GM23338 (cell line): ENCODE measurements at regions not wholly inside any gene's neighbourhood (a gene's known extent, or its start where the extent isn't known, plus 50 kb on each side); places are given as distances from the start of the nearest gene placed in this dataset.

ENCODE experiments used
- ATAC-seq: fragments of 200-7000 bp; cut with Tn5 transposase; 3 replicates; pipeline ENCODE4 v1.9.1; 2020
- DNase-seq: peaks from one replicate; pipeline ENCODE4 v3.0.0-alpha.2; 2015; ENCODE audit warnings: low spot score
- H2AFZ ChIP-seq: fragments of 200-600 bp; sonication (generic); 2 replicates; pipeline ENCODE4 v1.8.0; 2016; ENCODE audit warnings: antibody characterized with exemption, mild to moderate bottlenecking, moderate library complexity
- H3F3A ChIP-seq: fragments of 200-600 bp; sonication (generic); replicated peaks from 2 replicates; pipeline ENCODE4 v1.8.0; 2017; ENCODE audit warnings: antibody characterized with exemption, mixed run types, low read depth
- H3K27ac ChIP-seq: fragments of 200-600 bp; sonication (generic); 2 replicates; pipeline ENCODE4 v1.6.1; 2016; ENCODE audit warnings: low read depth
- H3K27me3 ChIP-seq: fragments of 200-600 bp; sonication (generic); 2 replicates; pipeline ENCODE4 v1.8.0; 2016; ENCODE audit warnings: mild to moderate bottlenecking, mixed run types, moderate library complexity; ENCODE audit not compliant: insufficient read depth
- H3K36me3 ChIP-seq: fragments of 200-600 bp; sonication (generic); 2 replicates; pipeline ENCODE4 v1.8.0; 2016; ENCODE audit warnings: mild to moderate bottlenecking; ENCODE audit not compliant: insufficient read depth
- H3K4me1 ChIP-seq: fragments of 200-600 bp; sonication (generic); 2 replicates; pipeline ENCODE4 v1.8.0; 2016; ENCODE audit warnings: mild to moderate bottlenecking, moderate library complexity; ENCODE audit not compliant: insufficient read depth
- H3K4me2 ChIP-seq: fragments of 200-600 bp; sonication (generic); 2 replicates; pipeline ENCODE4 v1.7.1; 2017; ENCODE audit warnings: mixed run types
- H3K4me3 ChIP-seq: fragments of 200-600 bp; sonication (generic); 2 replicates; pipeline ENCODE4 v1.6.1; 2016; ENCODE audit warnings: mixed run types
- H3K79me2 ChIP-seq: fragments of 200-600 bp; sonication (generic); replicated peaks from 2 replicates; pipeline ENCODE4 v1.8.0; 2017; ENCODE audit warnings: mild to moderate bottlenecking; ENCODE audit not compliant: insufficient read depth
- H3K9me2 ChIP-seq: fragments of 200-600 bp; sonication (generic); 2 replicates; pipeline ENCODE4 v1.8.0; 2017; ENCODE audit not compliant: insufficient read depth
- H4K20me1 ChIP-seq: fragments of 200-600 bp; sonication (generic); replicated peaks from 2 replicates; pipeline ENCODE4 v1.8.0; 2017; ENCODE audit warnings: mild to moderate bottlenecking; ENCODE audit not compliant: insufficient read depth
- H3K27ac Mint-ChIP-seq: 2 replicates; pipeline ENCODE4 v1.8.0; 2020; ENCODE audit warnings: inconsistent platforms, mild to moderate bottlenecking, moderate library complexity, mixed read lengths
- H3K27me3 Mint-ChIP-seq: 3 replicates; pipeline ENCODE4 v1.8.0; 2022; ENCODE audit warnings: low read depth, mild to moderate bottlenecking, moderate library complexity, mixed read lengths, inconsistent platforms; ENCODE audit not compliant: insufficient read depth, poor library complexity
- H3K36me3 Mint-ChIP-seq: 3 replicates; pipeline ENCODE4 v1.8.0; 2021; ENCODE audit warnings: low read depth, mild to moderate bottlenecking, inconsistent platforms, moderate library complexity, mixed read lengths
- H3K4me1 Mint-ChIP-seq: 3 replicates; pipeline ENCODE4 v1.8.0; 2020; ENCODE audit warnings: mild to moderate bottlenecking, inconsistent platforms, mixed read lengths
- H3K4me3 Mint-ChIP-seq: 3 replicates; pipeline ENCODE4 v1.8.0; 2021; ENCODE audit warnings: moderate library complexity, mild to moderate bottlenecking, inconsistent platforms, mixed read lengths
- H3K9me3 Mint-ChIP-seq: 3 replicates; pipeline ENCODE4 v1.8.0; 2020; ENCODE audit warnings: moderate library complexity, mild to moderate bottlenecking, inconsistent platforms, mixed read lengths
- CREB1 ChIP-seq: fragments of 250-450 bp; sonication (Bioruptor Pico); IDR thresholded peaks from 2 replicates; pipeline ENCODE4 v1.5.0; 2020; ENCODE audit warnings: low read depth, mild to moderate bottlenecking, moderate library complexity
- CTCF ChIP-seq, 2 experiments: fragments of 200-600 bp in 1 of 2; sonication (generic) in 1 of 2; conservative IDR thresholded peaks; 2 replicates each; pipeline versions ENCODE4 v1.5.1 to v1.6.1; 2016 to 2017; ENCODE audit warnings: antibody characterized with exemption in 2 of 2, low read depth in 2 of 2, mild to moderate bottlenecking in 2 of 2, moderate library complexity in 1 of 2
- ETS1 ChIP-seq: IDR thresholded peaks from 2 replicates; pipeline ENCODE4 v1.6.1; 2016; ENCODE audit warnings: antibody characterized with exemption
- EZH2 ChIP-seq: fragments of 200-600 bp; sonication (generic); IDR thresholded peaks from one replicate; pipeline ENCODE4 v1.8.0; 2017; ENCODE audit warnings: antibody characterized with exemption, mild to moderate bottlenecking, low read depth; ENCODE audit not compliant: unreplicated experiment
- EZH2phosphoT487 ChIP-seq: fragments of 200-600 bp; sonication (generic); IDR thresholded peaks from one replicate; pipeline ENCODE4 v1.8.1; 2018; ENCODE audit warnings: antibody characterized with exemption; ENCODE audit not compliant: unreplicated experiment
- JUNB ChIP-seq: IDR thresholded peaks from one replicate; pipeline ENCODE4 v1.6.1; 2016; ENCODE audit warnings: antibody characterized with exemption; ENCODE audit not compliant: unreplicated experiment
- NANOG ChIP-seq: IDR thresholded peaks from 2 replicates; pipeline ENCODE4 v1.6.1; 2016; ENCODE audit warnings: antibody characterized with exemption, borderline replicate concordance
- POLR2AphosphoS5 ChIP-seq: IDR thresholded peaks from 2 replicates; pipeline ENCODE4 v1.6.1; 2016; ENCODE audit warnings: antibody characterized with exemption, low read depth
- REST ChIP-seq: IDR thresholded peaks from one replicate; pipeline ENCODE4 v1.6.1; 2018; ENCODE audit warnings: antibody characterized with exemption; ENCODE audit not compliant: unreplicated experiment
- STAT1 ChIP-seq: IDR thresholded peaks from one replicate; pipeline ENCODE4 v1.6.1; 2016; ENCODE audit warnings: antibody characterized with exemption; ENCODE audit not compliant: unreplicated experiment
- ZNF114 ChIP-seq: fragments of 250-450 bp; sonication (Bioruptor Pico); IDR thresholded peaks from 2 replicates; pipeline ENCODE4 v1.5.0; 2020; ENCODE audit warnings: mild to moderate bottlenecking, moderate library complexity
- ZNF331 ChIP-seq: fragments of 250-450 bp; sonication (Bioruptor Pico); IDR thresholded peaks from 2 replicates; pipeline ENCODE4 v1.5.0; 2020; ENCODE audit warnings: low read depth, mild to moderate bottlenecking, moderate library complexity
- ZNF462 ChIP-seq: fragments of 250-450 bp; sonication (Bioruptor Pico); IDR thresholded peaks from 2 replicates; pipeline ENCODE4 v1.5.0; 2020; ENCODE audit warnings: mild to moderate bottlenecking, moderate library complexity

- no peaks in the 10 kb centered on the region for H3F3A ChIP-seq
- Mint-ChIP-seq H3K9me3 (no peaks in the 10 kb centered on the region), H3K4me1 (no peaks in the 10 kb centered on the region), H3K36me3 (no peaks in the 10 kb centered on the region), H3K27ac (no peak overlapping the region), H3K27me3 (no peaks in the 10 kb centered on the region), H3K4me3 (no peak overlapping the region)
- no peaks in the 10 kb centered on the region for H3K79me2 ChIP-seq
- no peak for DNase-seq
- no peaks in the 10 kb centered on the region; the same call in 1 of the 2 replicates for H3K36me3 ChIP-seq
- H3K27me3 ChIP-seq: no peaks in the 10 kb centered on the region
- no peaks in the 10 kb centered on the region for H3K9me2 ChIP-seq
- no peak overlapping the region for H2AFZ ChIP-seq
- no peak for TF ChIP-seq POLR2AphosphoS5
- no peak for TF ChIP-seq ZNF331 (CRISPR knock-in tag)
- TF ChIP-seq REST: no peak
- no peak for TF ChIP-seq JUNB
- no peak for TF ChIP-seq NANOG
- no peak for TF ChIP-seq ETS1
- no peak for TF ChIP-seq CREB1 (CRISPR knock-in tag)
- no peak for TF ChIP-seq EZH2phosphoT487
- TF ChIP-seq ZNF462 (CRISPR knock-in tag): no peak
- TF ChIP-seq CTCF (conservative IDR thresholded peaks at IDR 0.05; ENCODE audit: low read depth in 2 of 2): no peak
- no peak for TF ChIP-seq EZH2
- no peak for TF ChIP-seq ZNF114 (CRISPR knock-in tag)
- TF ChIP-seq STAT1: no peak
- no peak overlapping the region for H3K4me3 ChIP-seq
- H4K20me1 ChIP-seq: no peaks in the 10 kb centered on the region
- no peak overlapping the region for H3K4me2 ChIP-seq
- H3K27ac ChIP-seq: no peak overlapping the region
- H3K4me1 ChIP-seq: no peaks in the 10 kb centered on the region
- ATAC-seq: no peak
These were observed 1955.1 kb upstream of the RAG2 start for GRCh38 chr11:38553148-38553547.
